ENCODE measurements at regions not wholly inside any gene's neighbourhood (a gene's known extent, or its start where the extent isn't known, plus 50 kb on each side); places are given as distances from the start of the nearest gene placed in this dataset.
A peak's percentile ranks its signal among the peaks of the same experiment; 100 is the strongest.

- FAIRE-seq = no peak
- Histone ChIP-seq H3K9me3 (no peaks in the 10 kb centered on the region), H3K4me2 (peak overlapping the region; percentile 70), H3K4me3 (no peak overlapping the region), H3K27ac (peak overlapping the region; percentile 67 to 83), H3K4me1 (peaks cover 25% of the 10 kb centered on the region; the same call in 2 of the 3 replicates)
- no peak for DNase-seq (ENCODE audit: low read depth in 1 of 2, low spot score in 1 of 2)
- TF ChIP-seq ZSCAN20 (CRISPR knock-in tag; IDR thresholded peaks at IDR 0.05) (no peak), PHF8 (IDR thresholded peaks at IDR 0.05; ENCODE audit: borderline replicate concordance, low read depth) (no peak), TP53 (CRISPR knock-in tag; IDR thresholded peaks at IDR 0.05) (no peak)
- CTCF ChIA-PET = interaction anchor here (5.6 kb wide), 1 partner anchor 83 kb away, joined by 28 read pairs; no protein-coding TSS in a partner anchor
- POLR2A ChIA-PET = interaction anchor here (2.1 to 7.3 kb wide), 4 partner anchors 11 to 82 kb away, joined by 8 to 270 read pairs (median 70); a partner anchor contains a TSS
- no peak for ATAC-seq
- 85% methylated on average over 13 of the region's 14 CpGs for WGBS (ENCODE audit: missing lambda C conversion rate)
Measured at GRCh38 chr6:27812805-27813492, 99.2 kb downstream of the OR2B2 start.

GRCh38 chr6:27812078-27812804, 100.0 kb downstream of the OR2B2 start:
- POLR2A ChIA-PET = interaction anchor here (2.1 to 7.3 kb wide), 4 partner anchors 25 to 665 kb away, joined by 15 to 270 read pairs (median 73); a partner anchor contains a TSS
- WGBS (ENCODE audit: missing lambda C conversion rate) = 65% methylated on average over 6 of the region's 6 CpGs
- Histone ChIP-seq H3K4me3 (no peak overlapping the region), H3K9me3 (no peaks in the 10 kb centered on the region), H3K4me1 (peaks cover 25% of the 10 kb centered on the region; the same call in 2 of the 3 replicates), H3K27ac (peak overlapping the region; percentile 67 to 83), H3K4me2 (peak overlapping the region; percentile 66)
- TF ChIP-seq ZNF302 (CRISPR knock-in tag; IDR thresholded peaks at IDR 0.05) = no peak
- TF ChIP-seq CHD2 (IDR thresholded peaks at IDR 0.05; ENCODE audit: low read length, partially characterized antibody) = no peak
- TF ChIP-seq EHF (CRISPR knock-in tag; IDR thresholded peaks at IDR 0.05) = no peak
- TF ChIP-seq NFE2L2 (conservative IDR thresholded peaks at IDR 0.05; ENCODE audit: low read length) = no peak
- TF ChIP-seq MAFK (IDR thresholded peaks at IDR 0.05; ENCODE audit: partially characterized antibody) = no peak
- no peak for TF ChIP-seq ESRRA (IDR thresholded peaks at IDR 0.05; ENCODE audit: borderline replicate concordance, low read length)
- no peak for TF ChIP-seq CHD4 (IDR thresholded peaks at IDR 0.05; ENCODE audit: borderline replicate concordance)
- TF ChIP-seq MAX (IDR thresholded peaks at IDR 0.05) = no peak
- TF ChIP-seq NR3C1 (IDR thresholded peaks at IDR 0.05) = no peak
- TF ChIP-seq JUN (IDR thresholded peaks at IDR 0.05) = no peak
- TF ChIP-seq CBX2 (IDR thresholded peaks at IDR 0.05; ENCODE audit: borderline replicate concordance, low read depth) = no peak
- ATAC-seq (no peak), DNase-seq (ENCODE audit: low read depth in 1 of 2, low spot score in 1 of 2) (no peak), FAIRE-seq (no peak)
- CTCF ChIA-PET = interaction anchor here (0.6 to 5.6 kb wide), 2 partner anchors 84 to 661 kb away, joined by 3 to 28 read pairs; no protein-coding TSS in a partner anchor

GRCh38 chr6:27811451-27811772, 100.8 kb downstream of the OR2B2 start:
- Histone ChIP-seq H3K4me2 (peak overlapping the region; percentile 66), H3K27ac (peak overlapping the region; percentile 83 to 99), H3K9me3 (no peaks in the 10 kb centered on the region), H3K4me1 (peaks cover 26% of the 10 kb centered on the region; the same call in 2 of the 3 replicates), H3K4me3 (peak overlapping the region; percentile 53)
- ATAC-seq (no peak), FAIRE-seq (no peak), DNase-seq (ENCODE audit: low read depth in 1 of 2, low spot score in 1 of 2) (no peak)
- ChIA-PET CTCF (interaction anchor here (5.6 kb wide), 1 partner anchor 85 kb away, joined by 28 read pairs; no protein-coding TSS in a partner anchor), POLR2A (interaction anchor here (2.1 to 7.3 kb wide), 6 partner anchors 10 to 664 kb away, joined by 7 to 270 read pairs (median 18); a partner anchor contains a TSS)
- TF ChIP-seq HOXA7 (CRISPR knock-in tag; IDR thresholded peaks at IDR 0.05) (no peak), JUN (IDR thresholded peaks at IDR 0.05) (no peak), PBX3 (IDR thresholded peaks at IDR 0.05) (no peak), ZFP36 (IDR thresholded peaks at IDR 0.05; ENCODE audit: borderline replicate concordance, partially characterized antibody) (no peak), RAD21 (conservative IDR thresholded peaks at IDR 0.05 in 1 of 2, IDR thresholded peaks at IDR 0.05 in 1 of 2) (no peak), RCOR1 (IDR thresholded peaks at IDR 0.05; ENCODE audit: low read depth, low read length) (no peak), TFCP2L1 (CRISPR knock-in tag; IDR thresholded peaks at IDR 0.05) (no peak), ZSCAN20 (CRISPR knock-in tag; IDR thresholded peaks at IDR 0.05) (no peak)
